NCI-H2196 (cell line): ENCODE measurements at regions not wholly inside any gene's neighbourhood (a gene's known extent, or its start where the extent isn't known, plus 50 kb on each side); places are given as distances from the start of the nearest gene placed in this dataset.
A peak's percentile ranks its signal among the peaks of the same experiment; 100 is the strongest.

Experiments used
- DNase-seq: peaks from one replicate; lab custom pipeline; 2025; ENCODE audit not compliant: unreplicated experiment; lab: John Stamatoyannopoulos, UW

DNA sequence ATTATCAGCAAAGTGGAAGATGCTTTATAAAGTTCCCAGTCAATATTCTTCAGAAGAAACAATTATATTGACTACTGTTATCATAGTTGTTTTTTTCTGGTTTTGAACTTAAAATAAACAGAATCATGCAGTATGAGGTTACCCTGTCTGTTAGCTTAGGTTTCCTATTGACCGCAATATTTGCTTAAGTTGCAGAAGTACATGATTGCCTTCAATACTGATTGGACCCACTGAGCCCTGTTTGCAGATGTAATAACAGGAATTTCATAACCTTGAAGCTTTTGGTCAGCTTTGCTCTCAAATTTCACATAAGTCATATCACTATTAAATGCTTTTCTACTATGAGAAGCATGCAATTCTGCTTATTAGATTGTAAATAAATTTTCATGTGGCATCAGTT lies 229.1 kb upstream of the FSTL5 start:
- DNase-seq = no peak

DNA sequence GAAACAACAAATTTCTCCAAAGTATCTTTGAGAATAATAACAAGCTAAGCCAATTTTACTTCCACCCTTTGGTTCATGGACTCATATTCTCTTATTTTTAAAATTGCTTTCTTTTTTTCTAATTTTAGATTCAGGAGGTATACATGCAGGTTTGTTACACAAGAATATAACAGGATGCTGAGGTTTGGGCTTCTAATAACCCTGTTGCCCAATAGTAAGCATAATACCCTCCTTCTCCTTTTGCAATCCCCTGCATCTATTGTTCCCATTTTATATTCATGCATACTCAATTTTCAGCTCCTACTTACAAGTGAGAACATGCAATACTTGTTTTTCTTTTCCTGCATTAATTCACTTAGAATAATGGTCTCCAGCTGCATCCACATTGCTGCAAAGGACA lies 202.3 kb upstream of the FSTL5 start:
- DNase-seq = no peak

DNA sequence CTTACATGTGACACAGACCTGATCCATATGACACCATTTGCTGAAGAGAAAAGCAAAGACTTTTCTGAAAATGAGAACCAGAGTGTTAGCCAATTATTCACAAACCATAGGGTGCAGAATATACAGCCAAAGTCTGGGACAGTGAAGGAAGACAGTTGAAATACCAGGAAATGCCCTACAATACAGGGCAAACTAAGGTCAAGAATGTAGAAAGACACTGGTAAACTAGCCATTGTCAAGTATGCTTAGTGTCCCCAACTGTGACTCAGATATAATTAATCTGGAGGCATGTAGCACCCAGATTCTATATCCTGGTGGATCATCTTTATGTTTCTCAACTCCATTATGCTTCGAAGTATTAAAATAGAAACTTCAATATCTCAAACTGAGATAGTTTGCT lies 200.9 kb upstream of the FSTL5 start:
- no peak for DNase-seq

DNA sequence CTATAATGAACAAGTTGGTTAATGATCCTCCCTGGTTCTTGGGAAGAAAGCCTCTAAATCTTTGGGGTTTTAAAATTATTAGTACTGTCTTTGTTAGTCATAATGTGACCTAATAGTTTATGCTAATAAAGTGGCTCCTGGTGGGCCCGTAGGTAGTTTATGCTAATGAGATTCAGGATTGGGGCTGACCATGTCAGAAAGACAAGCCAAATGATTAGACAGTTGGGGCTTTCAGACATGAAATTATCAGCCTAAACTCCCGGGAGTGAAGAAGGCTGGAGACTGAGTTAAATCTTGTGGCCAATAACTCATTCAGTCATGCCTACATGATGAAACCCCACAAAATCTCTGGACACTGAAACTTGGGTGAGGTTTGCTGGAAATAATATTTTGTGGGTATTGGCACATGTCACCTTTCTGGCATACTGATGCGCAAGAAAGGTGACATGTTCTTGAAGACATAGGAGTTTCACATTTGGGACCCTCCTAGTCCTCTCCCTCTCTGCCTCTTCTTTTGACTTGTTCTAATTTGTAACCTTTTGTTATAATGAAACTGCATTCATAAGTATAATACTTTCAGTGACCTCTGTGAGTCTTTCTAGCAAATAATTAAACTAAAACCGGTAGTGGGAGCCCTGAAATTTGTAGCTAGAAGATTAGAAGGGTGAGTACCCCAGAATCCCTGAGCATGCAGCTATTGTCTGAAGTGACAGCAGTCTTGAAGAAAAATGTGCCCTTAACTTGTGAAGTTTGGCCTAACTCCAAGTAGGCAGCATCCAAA lies 196.8 kb upstream of the FSTL5 start:
- no peak for DNase-seq

DNA sequence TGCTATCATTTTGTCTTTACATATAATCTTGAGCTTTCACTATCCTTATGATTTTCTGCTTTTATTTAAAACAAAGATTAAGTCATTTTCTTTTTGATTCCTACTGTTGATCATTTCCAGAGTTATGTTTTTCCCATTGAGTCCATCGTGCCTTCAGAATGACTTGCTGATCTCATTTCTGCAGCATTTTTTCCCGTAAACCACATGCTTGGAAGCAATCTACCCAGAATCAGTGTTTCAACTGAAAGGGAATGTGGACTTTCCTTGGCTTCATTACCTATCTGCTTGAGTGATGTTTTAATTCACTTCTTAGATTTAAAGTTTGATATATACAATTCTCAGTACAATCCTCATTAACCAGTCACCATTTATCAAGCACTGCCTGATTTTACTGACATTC lies 192.4 kb upstream of the FSTL5 start:
- DNase-seq = no peak

DNA sequence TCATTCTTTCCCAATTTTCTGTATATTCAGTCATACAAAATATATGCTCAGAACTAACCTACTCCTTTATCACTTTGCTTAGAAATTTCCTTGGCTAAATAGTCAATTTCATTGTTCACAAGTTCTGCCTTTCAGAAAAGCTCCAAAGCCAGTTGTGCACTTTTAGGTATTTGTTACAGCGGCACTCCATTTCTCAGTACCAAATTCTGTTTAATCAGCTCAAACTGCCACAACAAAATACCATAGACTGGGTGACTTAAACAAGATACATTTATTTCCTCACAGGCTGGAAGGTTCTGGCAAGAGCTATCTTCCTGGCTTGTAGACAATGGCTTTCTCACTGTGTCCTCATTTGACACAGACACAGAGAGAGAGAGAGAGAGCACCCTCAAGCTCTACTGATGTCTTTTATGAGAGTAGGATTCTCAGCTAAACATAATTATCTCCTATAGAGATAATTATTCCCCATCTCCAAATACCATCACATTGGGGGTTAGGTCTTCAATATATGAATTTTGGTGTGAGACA lies 188.8 kb upstream of the FSTL5 start:
- no peak for DNase-seq

DNA sequence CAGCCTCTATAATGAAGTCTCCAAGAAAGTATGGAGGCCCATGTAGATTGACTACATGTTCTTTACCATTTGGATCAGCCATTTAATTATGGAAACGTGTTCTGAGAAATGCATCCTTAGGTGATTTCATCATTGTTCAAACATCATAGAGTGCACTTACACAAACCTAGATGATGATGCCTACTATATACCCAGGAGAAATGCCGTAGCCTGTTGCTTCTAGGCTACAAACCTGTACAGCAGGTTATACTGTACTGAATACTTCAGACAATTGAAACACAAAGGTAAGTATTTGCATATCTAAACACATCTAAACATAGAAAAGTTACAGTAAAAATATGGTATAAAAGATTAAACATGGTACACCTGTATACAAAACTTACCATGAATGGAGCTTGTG lies 186.5 kb upstream of the FSTL5 start:
- no peak for DNase-seq

DNA sequence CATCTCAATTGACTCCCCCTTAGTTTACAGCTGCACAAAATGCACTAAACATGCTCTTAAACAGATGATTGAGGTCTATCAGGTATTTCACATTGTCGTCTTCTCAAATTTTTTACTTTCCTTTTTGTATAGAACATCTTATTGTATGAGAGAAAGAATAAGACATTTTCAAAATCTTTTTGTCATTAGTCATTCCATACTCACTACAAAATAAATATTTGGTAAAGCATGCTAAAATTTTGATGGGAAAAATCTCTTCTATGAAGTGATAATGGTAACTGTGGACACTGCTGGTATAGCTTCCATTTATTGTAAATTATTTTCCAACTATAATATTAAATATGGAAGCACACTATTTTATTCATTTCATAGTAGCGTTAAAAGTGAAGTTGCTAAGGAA lies 185.6 kb upstream of the FSTL5 start:
- DNase-seq = no peak

DNA sequence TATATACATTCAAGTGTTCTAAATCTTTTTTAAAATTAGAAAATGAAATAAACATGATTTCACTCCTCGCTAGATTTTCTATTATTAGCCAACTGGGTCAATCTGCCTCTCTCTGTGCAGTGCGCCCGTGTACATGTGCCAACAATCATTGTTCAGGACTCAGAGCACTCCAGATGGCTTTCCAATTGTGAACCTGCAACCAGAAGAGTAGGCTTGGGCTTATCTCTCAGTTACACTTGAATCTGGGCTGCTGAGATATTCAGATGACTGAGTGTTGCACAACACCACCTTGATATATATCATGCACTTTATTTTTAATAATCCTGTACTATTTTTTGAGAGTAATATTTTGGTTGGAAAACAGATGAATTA lies 184.0 kb upstream of the FSTL5 start:
- no peak for DNase-seq

DNA sequence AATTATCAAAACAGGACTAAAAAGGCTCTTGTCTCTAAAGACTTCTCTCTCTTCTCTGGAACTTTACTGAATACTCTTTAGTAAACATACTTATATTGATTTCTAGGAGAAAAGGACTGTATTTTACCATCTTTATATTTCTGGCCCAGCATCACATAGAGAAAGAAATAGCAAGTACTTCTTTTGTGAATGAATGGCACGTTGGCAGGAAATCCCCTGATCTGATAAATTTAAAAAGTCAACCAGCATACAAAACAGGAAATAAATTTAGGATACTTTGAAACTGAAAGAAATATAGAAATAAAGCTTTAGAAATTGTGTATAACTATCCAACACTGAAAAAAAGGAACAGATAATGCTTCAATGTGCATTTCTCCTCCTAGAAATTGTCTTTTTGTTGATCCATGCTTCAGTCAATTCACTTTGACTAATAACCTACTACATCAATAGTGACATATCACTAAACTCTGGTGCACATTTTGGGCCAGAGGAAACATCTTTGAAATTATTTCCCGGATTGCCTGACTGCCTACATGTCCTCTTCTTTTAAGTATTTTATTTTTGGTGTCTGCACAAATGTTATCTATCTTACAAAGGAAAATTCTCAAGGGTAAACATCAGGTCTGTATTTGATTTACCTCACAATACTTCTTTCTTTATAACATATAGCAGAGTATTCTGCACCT lies 183.5 kb upstream of the FSTL5 start:
- DNase-seq = no peak

DNA sequence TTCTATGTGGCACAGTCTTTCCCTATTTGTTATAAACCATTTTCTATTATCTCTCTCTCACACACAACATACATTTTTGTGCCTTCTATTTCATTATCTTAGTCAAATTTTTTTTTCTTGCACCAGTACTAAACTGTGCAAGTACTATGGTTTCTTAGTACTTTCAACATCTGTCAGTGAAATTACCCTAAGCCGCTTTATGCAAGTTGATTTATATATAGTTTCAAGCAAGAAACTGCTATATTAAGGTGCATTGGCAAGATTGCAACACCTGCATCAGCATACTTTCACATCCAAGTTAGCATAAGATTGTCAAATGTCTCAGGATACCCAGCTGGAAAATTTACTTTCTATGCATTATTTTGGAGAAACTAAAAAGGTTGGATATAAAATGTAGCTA lies 180.2 kb upstream of the FSTL5 start:
- DNase-seq = no peak

DNA sequence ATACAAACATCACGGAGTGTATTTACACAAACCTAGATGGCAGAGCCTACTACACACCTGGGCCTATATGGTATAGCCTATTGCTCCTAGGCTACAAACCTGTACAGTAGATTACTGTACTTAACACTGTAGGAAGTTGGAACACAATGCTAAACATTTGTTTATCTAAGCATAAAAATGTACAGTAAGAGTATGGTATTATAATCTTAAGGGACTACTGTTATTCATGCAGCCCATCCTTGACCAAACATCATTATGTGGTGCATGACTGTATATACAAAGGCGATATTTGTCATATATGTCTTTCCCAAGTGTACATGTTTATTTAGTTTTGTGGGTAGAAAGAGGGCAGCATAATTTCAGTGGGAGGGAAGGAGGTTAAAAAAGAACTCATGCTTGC lies 177.7 kb upstream of the FSTL5 start:
- DNase-seq = no peak

DNA sequence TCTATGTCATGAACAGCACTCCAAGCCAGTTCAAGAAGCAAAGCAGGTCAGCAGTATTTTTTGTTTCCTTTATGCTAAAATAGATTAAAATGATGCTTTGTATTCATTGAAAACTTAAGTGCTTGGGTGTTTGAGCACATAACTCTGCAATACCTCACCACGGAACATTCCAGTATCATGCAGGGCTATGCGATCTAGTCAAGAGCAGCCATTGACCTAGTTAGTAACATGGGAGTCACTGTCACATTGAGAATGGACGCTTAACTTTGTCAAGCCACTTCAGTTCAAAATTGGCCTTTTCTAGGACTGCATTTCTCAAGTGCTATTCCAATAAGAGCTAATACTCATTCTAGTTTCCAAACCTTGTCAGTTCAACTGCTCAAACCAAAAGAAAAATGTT lies 160.1 kb upstream of the FSTL5 start:
- DNase-seq = no peak

DNA sequence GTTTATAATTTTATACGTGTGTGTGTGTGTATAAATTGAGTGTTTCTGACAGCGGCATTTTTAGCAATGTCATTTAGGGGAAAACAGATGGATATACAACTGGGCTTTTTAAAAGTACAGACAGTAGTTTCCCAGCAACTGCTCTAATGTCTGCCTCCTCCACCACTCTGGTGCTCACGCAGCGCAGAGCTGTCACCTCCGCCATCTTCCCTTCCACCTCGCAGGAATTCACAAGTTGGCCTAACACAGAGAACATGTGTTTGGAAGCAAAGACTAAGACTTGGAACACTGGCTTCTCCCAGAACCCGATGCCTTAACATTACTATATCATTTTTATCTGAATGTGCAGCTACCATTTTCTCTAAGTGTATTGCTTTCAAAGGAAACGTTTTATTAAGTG lies 158.3 kb upstream of the FSTL5 start:
- no peak for DNase-seq

DNA sequence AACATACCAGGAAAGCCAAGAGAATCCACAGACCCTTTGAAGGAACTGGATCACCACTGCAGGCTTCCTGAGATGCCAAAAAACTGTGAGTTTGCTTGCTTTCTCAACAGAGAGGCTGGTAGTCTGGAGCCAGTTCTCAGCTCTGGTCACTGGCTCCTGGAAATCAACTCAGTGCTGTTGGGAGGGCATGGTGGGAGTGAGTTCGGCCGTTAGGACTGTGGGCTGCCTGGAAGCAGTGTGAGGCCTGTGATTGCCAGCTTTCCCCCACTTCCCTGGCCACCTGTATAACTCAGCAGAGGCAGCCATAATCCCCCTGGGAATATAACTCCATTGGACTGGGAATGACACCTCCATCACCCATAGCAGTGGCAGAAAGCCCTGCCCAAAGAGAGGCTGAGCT lies 122.0 kb upstream of the FSTL5 start:
- no peak for DNase-seq

DNA sequence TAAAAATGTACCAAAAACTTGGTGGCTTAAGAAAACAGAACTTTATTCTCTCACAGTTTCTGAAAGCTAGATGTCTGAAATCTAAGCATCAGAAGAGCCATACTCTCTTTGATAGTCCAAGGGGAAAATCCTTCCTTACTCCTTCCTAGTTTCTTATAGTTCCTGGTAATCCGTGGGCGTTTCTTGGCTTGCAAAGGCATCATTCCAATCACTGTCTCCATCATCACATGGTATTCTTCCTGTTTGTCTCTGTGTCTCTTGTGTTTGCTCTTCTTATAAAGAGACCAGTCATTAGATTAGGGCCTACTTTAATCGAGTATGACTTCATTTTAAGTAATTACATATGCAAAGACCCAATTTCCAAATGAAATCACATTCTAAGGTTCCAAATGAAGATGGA lies 118.9 kb upstream of the FSTL5 start:
- DNase-seq = no peak

DNA sequence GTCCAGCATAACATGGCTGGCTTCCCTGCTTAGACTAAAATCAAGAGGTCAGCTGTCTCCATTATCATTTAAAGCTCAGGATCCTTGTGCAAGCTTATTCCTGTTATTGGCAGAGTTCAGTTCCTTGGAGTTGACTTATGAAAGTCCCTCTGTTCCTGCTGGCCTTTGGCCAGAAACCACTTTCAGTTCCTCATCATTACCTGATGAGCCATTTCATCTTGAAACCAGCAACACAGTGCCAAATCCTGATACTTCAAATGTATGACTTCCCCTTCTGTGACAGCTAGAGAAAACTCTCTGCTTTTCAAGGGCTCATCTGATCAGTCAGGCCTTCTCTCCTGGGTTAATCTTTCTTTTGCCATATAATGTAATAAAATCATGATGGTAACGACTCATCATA lies 110.6 kb upstream of the FSTL5 start:
- peak; percentile 0 for DNase-seq

DNA sequence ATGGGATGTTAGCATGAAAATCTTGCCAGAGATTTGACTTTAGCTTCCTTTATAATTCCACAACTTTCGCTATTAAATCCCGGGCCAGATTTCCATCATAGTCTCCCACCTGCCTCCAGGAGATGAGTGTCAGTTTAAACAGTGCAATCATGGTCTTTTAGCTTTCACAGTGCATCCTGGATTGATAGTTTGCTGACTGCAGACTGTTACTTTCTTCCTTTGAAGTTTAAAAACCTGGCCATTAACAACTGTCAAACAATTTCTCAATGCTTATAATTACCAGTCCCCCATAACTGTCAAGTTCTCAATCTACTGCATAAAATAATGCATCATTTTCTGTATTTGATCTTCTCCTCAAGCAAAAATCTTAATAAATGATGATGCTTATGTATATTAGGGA lies 108.4 kb upstream of the FSTL5 start:
- DNase-seq = no peak

DNA sequence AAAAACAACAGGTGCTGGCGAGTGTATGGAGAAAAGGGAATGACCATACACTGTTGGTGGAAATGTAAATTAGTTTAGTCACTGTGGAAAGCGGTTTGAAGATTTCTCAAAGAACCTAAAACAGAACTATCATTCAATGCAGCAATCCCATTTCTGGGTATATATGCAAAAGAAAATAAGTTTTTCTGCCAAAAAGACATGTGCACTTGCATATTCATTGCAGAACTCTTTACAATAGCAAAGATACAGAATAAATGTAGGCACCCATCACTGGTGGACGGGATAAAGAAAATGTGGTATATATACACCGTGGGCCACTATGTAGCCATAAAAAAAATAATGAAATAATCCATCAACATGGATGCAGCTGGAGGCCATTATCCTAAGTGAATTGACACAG lies 105.1 kb upstream of the FSTL5 start:
- no peak for DNase-seq

DNA sequence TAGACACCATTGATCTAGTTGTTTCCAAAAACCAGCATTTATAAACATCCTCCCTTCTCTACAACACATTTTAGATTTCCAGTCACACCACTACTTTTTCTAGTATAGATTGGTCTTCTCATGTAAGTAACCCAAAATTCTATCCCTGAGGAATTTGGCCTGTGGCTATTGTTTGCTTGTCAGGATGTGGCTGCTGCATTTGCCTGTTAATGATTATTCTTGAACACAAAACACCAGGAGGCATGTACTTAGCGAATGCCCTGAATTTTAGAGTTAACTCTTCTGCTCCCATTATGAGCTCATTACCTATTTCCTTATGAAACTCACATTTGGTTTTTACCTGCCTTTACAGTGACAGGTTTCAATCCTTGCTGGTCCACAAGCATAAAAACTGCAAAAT lies 102.0 kb upstream of the FSTL5 start:
- no peak for DNase-seq

DNA sequence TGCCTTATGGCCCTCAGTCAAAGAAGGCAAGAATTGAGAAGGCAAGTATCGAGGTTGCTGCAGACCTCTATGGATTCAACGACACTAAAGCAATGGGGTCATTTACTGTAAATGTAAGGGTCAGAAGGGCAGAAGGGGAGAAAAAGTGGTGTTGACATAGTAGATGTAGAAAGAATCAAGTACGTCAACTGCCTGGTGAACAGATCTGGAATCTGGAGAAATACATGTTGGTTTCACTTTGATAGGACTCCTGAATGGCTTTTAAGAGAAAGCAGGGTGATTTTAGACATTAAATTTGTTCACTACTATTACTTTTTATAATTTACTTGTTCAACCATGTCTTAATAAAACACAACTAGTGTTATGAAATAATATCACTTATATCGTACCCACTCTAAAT lies 81.3 kb upstream of the FSTL5 start:
- DNase-seq = no peak

DNA sequence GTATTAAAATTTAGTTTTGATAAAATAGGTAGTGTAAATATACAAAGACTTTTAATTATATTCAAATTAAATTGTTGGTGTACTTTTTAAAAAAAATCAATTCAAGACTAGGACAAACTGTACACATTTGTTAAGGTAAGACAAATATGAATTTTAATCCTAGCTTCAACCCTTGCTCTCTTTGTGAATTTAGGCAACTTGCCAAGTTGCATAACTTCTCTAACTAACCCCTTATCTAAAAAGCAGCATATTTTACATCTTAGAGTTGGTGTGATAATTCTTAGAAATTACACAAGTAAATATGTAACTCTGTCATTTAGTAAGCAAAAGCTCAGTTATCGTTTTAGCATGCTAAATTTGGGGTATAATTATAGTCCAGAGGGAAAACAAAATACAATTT lies 78.1 kb upstream of the FSTL5 start:
- DNase-seq = peak; percentile 1
